DMS 273 (cell line): ENCODE measurements at regions not wholly inside any gene's neighbourhood (a gene's known extent, or its start where the extent isn't known, plus 50 kb on each side); places are given as distances from the start of the nearest gene placed in this dataset.

ENCODE experiments used
- DNase-seq: peaks from one replicate; lab custom pipeline; 2025; ENCODE audit not compliant: unreplicated experiment; lab: John Stamatoyannopoulos, UW

GRCh38 chr7:155360495-155361345, 63.0 kb downstream of the INSIG1 start:
- no peak for DNase-seq

GRCh38 chr7:155361346-155361680, 63.6 kb downstream of the INSIG1 start:
- DNase-seq, result no peak

GRCh38 chr7:155361947-155362346, 64.3 kb downstream of the INSIG1 start:
- no peak for DNase-seq

GRCh38 chr7:155362380-155363145, 64.9 kb downstream of the INSIG1 start:
- no peak for DNase-seq

- no peak for DNase-seq
These were observed 65.5 kb downstream of the INSIG1 start for GRCh38 chr7:155363146-155363539.

GRCh38 chr7:155363852-155364600, 66.3 kb downstream of the INSIG1 start:
- no peak for DNase-seq

- no peak for DNase-seq
These were observed 67.6 kb downstream of the INSIG1 start for GRCh38 chr7:155365146-155365874.

GRCh38 chr7:155368894-155369600, 71.4 kb downstream of the INSIG1 start:
- no peak for DNase-seq

- no peak for DNase-seq
These were observed 72.1 kb downstream of the INSIG1 start for GRCh38 chr7:155369766-155370165.

GRCh38 chr7:155371331-155371883, 73.7 kb downstream of the INSIG1 start:
- DNase-seq, result no peak

GRCh38 chr7:155371884-155372781, 74.5 kb downstream of the INSIG1 start:
- no peak for DNase-seq

- no peak for DNase-seq
These were observed 75.2 kb downstream of the INSIG1 start for GRCh38 chr7:155372782-155373358.

- no peak for DNase-seq
These were observed 75.9 kb downstream of the INSIG1 start for GRCh38 chr7:155373359-155374273.

- DNase-seq, result no peak
These were observed 76.9 kb downstream of the INSIG1 start for GRCh38 chr7:155374276-155375252.

- DNase-seq, result peak; percentile 22
These were observed 77.9 kb downstream of the INSIG1 start for GRCh38 chr7:155375337-155376277.
